Naive thymus-derived CD8-positive, alpha-beta T cell (primary cell): ENCODE measurements at regions not wholly inside any gene's neighbourhood (a gene's known extent, or its start where the extent isn't known, plus 50 kb on each side); places are given as distances from the start of the nearest gene placed in this dataset.

ENCODE experiments used
- ATAC-seq, 2 donors: fragments of 150-1000 bp; cut with Tn5 transposase in 1 of 2; sonication (Bioruptor Pico), chemical (Tn5 transposase) in 1 of 2; 1 replicate in 1 of 2; 2 replicates in 1 of 2; pipeline ENCODE4 v1.10.0; 2021; ENCODE audit warnings: mild to moderate bottlenecking in 2 of 2, moderate library complexity in 2 of 2
- POLR2A ChIA-PET: fragments of 350-600 bp; sonication (Branson Sonifier 250); formaldehyde crosslinking; loops from one replicate; lab custom pipeline; 2021; ENCODE audit warnings: antibody characterized with exemption; lab: Charles Lee
- DNase-seq, 10 donors: peaks; one replicate each; pipeline versions ENCODE4 v3.0.0 to v3.0.0-alpha.2; 2020 to 2022
- H3K27ac Mint-ChIP-seq, 10 donors: one replicate each; pipeline ENCODE4 v1.8.0; 2020 to 2022; ENCODE audit warnings: mild to moderate bottlenecking in 10 of 10, mixed read lengths in 10 of 10, moderate library complexity in 4 of 10, inconsistent platforms in 1 of 10
- H3K27me3 Mint-ChIP-seq, 5 donors: one replicate each; pipeline ENCODE4 v1.8.0; 2021 to 2022; ENCODE audit warnings: mixed read lengths in 5 of 5
- H3K36me3 Mint-ChIP-seq, 3 donors: one replicate each; pipeline ENCODE4 v1.8.0; 2020 to 2022; ENCODE audit warnings: mixed read lengths in 3 of 3, mild to moderate bottlenecking in 2 of 3, inconsistent platforms in 1 of 3
- H3K4me1 Mint-ChIP-seq, 4 donors: one replicate each; pipeline ENCODE4 v1.8.0; 2021 to 2022; ENCODE audit warnings: mixed read lengths in 4 of 4
- H3K4me3 Mint-ChIP-seq, 10 donors: one replicate each; pipeline ENCODE4 v1.8.0; 2020 to 2022; ENCODE audit warnings: mild to moderate bottlenecking in 10 of 10, mixed read lengths in 10 of 10, moderate library complexity in 6 of 10, inconsistent platforms in 1 of 10
- H3K9me3 Mint-ChIP-seq, 9 donors: one replicate each; pipeline ENCODE4 v1.8.0; 2020 to 2022; ENCODE audit warnings: mixed read lengths in 9 of 9, mild to moderate bottlenecking in 3 of 9, inconsistent platforms in 1 of 9, moderate library complexity in 1 of 9

- H3K4me3 Mint-ChIP-seq = no peak overlapping the region
- peaks cover 0 to 2% (median 0%) of the 10 kb centered on the region in 9 donors for H3K9me3 Mint-ChIP-seq
These were observed 283.6 kb downstream of the TMX3 start for GRCh38 chr18:68431111-68431921.

GRCh38 chr18:68429841-68430240 lies 285.1 kb downstream of the TMX3 start:
- DNase-seq (no peak), ATAC-seq (no peak)
- Mint-ChIP-seq H3K9me3 (no peaks in the 10 kb centered on the region), H3K4me1 (no peaks in the 10 kb centered on the region), H3K27me3 (peaks cover 0 to 3% (median 0%) of the 10 kb centered on the region in 5 donors), H3K27ac (no peak overlapping the region), H3K36me3 (no peaks in the 10 kb centered on the region), H3K4me3 (no peak overlapping the region)
- POLR2A ChIA-PET = no interaction called here

More at GRCh38 chr18:68431111-68431921, 283.6 kb downstream of the TMX3 start:
- ATAC-seq = no peak
- Mint-ChIP-seq H3K27me3 (peaks cover 0 to 3% (median 0%) of the 10 kb centered on the region in 5 donors), H3K4me1 (no peaks in the 10 kb centered on the region), H3K36me3 (no peaks in the 10 kb centered on the region), H3K27ac (no peak overlapping the region)
- DNase-seq = no peak
- POLR2A ChIA-PET = no interaction called here

- POLR2A ChIA-PET = no interaction called here
- H3K9me3 Mint-ChIP-seq = no peaks in the 10 kb centered on the region
- ATAC-seq (no peak), DNase-seq (no peak)
- H3K27me3 Mint-ChIP-seq = peaks cover 0 to 3% (median 0%) of the 10 kb centered on the region in 5 donors
- H3K4me3 Mint-ChIP-seq = no peak overlapping the region
- no peaks in the 10 kb centered on the region for H3K4me1 Mint-ChIP-seq
- H3K27ac Mint-ChIP-seq = no peak overlapping the region
- no peaks in the 10 kb centered on the region for H3K36me3 Mint-ChIP-seq
These were observed 285.8 kb downstream of the TMX3 start for GRCh38 chr18:68429111-68429510.

- H3K36me3 Mint-ChIP-seq = no peaks in the 10 kb centered on the region
- no peaks in the 10 kb centered on the region for H3K9me3 Mint-ChIP-seq
- H3K27me3 Mint-ChIP-seq = peaks cover 0 to 3% (median 0%) of the 10 kb centered on the region in 5 donors
- H3K27ac Mint-ChIP-seq = no peak overlapping the region
- no peak for ATAC-seq
- POLR2A ChIA-PET = no interaction called here
- H3K4me1 Mint-ChIP-seq = no peaks in the 10 kb centered on the region
- DNase-seq = no peak
- H3K4me3 Mint-ChIP-seq = no peak overlapping the region
These were observed 286.2 kb downstream of the TMX3 start for GRCh38 chr18:68428661-68429060.

- Mint-ChIP-seq H3K27ac (no peak overlapping the region), H3K9me3 (no peaks in the 10 kb centered on the region), H3K27me3 (peaks cover 0 to 3% (median 0%) of the 10 kb centered on the region in 5 donors), H3K36me3 (no peaks in the 10 kb centered on the region), H3K4me1 (no peaks in the 10 kb centered on the region), H3K4me3 (no peak overlapping the region)
- POLR2A ChIA-PET = no interaction called here
- no peak for DNase-seq
- no peak for ATAC-seq
These were observed 286.9 kb downstream of the TMX3 start for GRCh38 chr18:68427951-68428401.

- no peaks in the 10 kb centered on the region for H3K36me3 Mint-ChIP-seq
- no peak for DNase-seq
- H3K27me3 Mint-ChIP-seq = peaks cover 0 to 3% (median 2%) of the 10 kb centered on the region in 5 donors
- ATAC-seq = no peak
- H3K9me3 Mint-ChIP-seq = peaks cover 0 to 5% (median 0%) of the 10 kb centered on the region in 9 donors
- H3K27ac Mint-ChIP-seq = no peak overlapping the region
- POLR2A ChIA-PET = no interaction called here
- no peak overlapping the region for H3K4me3 Mint-ChIP-seq
- no peaks in the 10 kb centered on the region for H3K4me1 Mint-ChIP-seq
These were observed 288.1 kb downstream of the TMX3 start for GRCh38 chr18:68426731-68427315.

- Mint-ChIP-seq H3K36me3 (no peaks in the 10 kb centered on the region), H3K27me3 (peaks cover 0 to 7% (median 0%) of the 10 kb centered on the region in 5 donors), H3K27ac (no peak overlapping the region), H3K4me3 (no peak overlapping the region), H3K9me3 (peaks cover 0 to 5% (median 0%) of the 10 kb centered on the region in 9 donors), H3K4me1 (no peaks in the 10 kb centered on the region)
- DNase-seq (no peak), ATAC-seq (no peak)
- POLR2A ChIA-PET = interaction anchor here (0.5 kb wide), 1 partner anchor 1562 kb away, joined by 6 read pairs; no protein-coding TSS in a partner anchor
These were observed 296.0 kb downstream of the TMX3 start for GRCh38 chr18:68418881-68419280.

- ATAC-seq (no peak), DNase-seq (no peak)
- POLR2A ChIA-PET = interaction anchor here (0.5 kb wide), 1 partner anchor 1561 kb away, joined by 6 read pairs; no protein-coding TSS in a partner anchor
- H3K9me3 Mint-ChIP-seq = peaks cover 0 to 5% (median 0%) of the 10 kb centered on the region in 9 donors
- peaks cover 0 to 7% (median 0%) of the 10 kb centered on the region in 5 donors for H3K27me3 Mint-ChIP-seq
- no peaks in the 10 kb centered on the region for H3K36me3 Mint-ChIP-seq
- H3K4me3 Mint-ChIP-seq = no peak overlapping the region
- no peak overlapping the region for H3K27ac Mint-ChIP-seq
- H3K4me1 Mint-ChIP-seq = no peaks in the 10 kb centered on the region
These were observed 296.6 kb downstream of the TMX3 start for GRCh38 chr18:68418226-68418868.

GRCh38 chr18:68417826-68418225 lies 297.1 kb downstream of the TMX3 start:
- Mint-ChIP-seq H3K9me3 (peaks cover 0 to 5% (median 0%) of the 10 kb centered on the region in 9 donors), H3K27ac (no peak overlapping the region), H3K36me3 (no peaks in the 10 kb centered on the region), H3K4me1 (no peaks in the 10 kb centered on the region), H3K4me3 (no peak overlapping the region), H3K27me3 (peaks cover 0 to 7% (median 0%) of the 10 kb centered on the region in 5 donors)
- ATAC-seq (no peak), DNase-seq (no peak)
- POLR2A ChIA-PET = no interaction called here

- H3K4me1 Mint-ChIP-seq = no peaks in the 10 kb centered on the region
- no peak overlapping the region for H3K4me3 Mint-ChIP-seq
- peaks cover 0 to 5% (median 0%) of the 10 kb centered on the region in 9 donors for H3K9me3 Mint-ChIP-seq
- ATAC-seq = no peak
- no peaks in the 10 kb centered on the region for H3K36me3 Mint-ChIP-seq
- DNase-seq = no peak
- POLR2A ChIA-PET = no interaction called here
- H3K27me3 Mint-ChIP-seq = peaks cover 0 to 7% (median 0%) of the 10 kb centered on the region in 5 donors
- no peak overlapping the region for H3K27ac Mint-ChIP-seq
These were observed 297.6 kb downstream of the TMX3 start for GRCh38 chr18:68417166-68417799.

- Mint-ChIP-seq H3K9me3 (no peaks in the 10 kb centered on the region), H3K4me3 (no peak overlapping the region), H3K4me1 (no peaks in the 10 kb centered on the region), H3K36me3 (no peaks in the 10 kb centered on the region), H3K27ac (peak overlapping the region in 1 of 10 donors; percentile 6), H3K27me3 (peaks cover 0 to 6% (median 0%) of the 10 kb centered on the region in 5 donors)
- ATAC-seq (no peak), DNase-seq (no peak)
- POLR2A ChIA-PET = no interaction called here
These were observed 300.5 kb downstream of the TMX3 start for GRCh38 chr18:68414407-68414806.

- POLR2A ChIA-PET = no interaction called here
- no peaks in the 10 kb centered on the region for H3K36me3 Mint-ChIP-seq
- DNase-seq (no peak), ATAC-seq (no peak)
- H3K4me1 Mint-ChIP-seq = no peaks in the 10 kb centered on the region
- H3K27ac Mint-ChIP-seq = no peak overlapping the region
- peaks cover 0 to 11% (median 0%) of the 10 kb centered on the region in 5 donors for H3K27me3 Mint-ChIP-seq
- H3K9me3 Mint-ChIP-seq = peaks cover 0 to 5% (median 0%) of the 10 kb centered on the region in 9 donors
- no peak overlapping the region for H3K4me3 Mint-ChIP-seq
These were observed 305.3 kb downstream of the TMX3 start for GRCh38 chr18:68409576-68409975.
